ENCODE measurements at regions not wholly inside any gene's neighbourhood (a gene's known extent, or its start where the extent isn't known, plus 50 kb on each side); places are given as distances from the start of the nearest gene placed in this dataset.

- no peak for TF ChIP-seq CTCF (IDR thresholded peaks at IDR 0.05)
- TF ChIP-seq POLR2A (IDR thresholded peaks at IDR 0.05): no peak
Measured at GRCh38 chr4:96630839-96631238, 790.9 kb downstream of the PDHA2 start.

Data from body of pancreas (tissue), 4 donors.